HG02973 (cell line): ENCODE measurements at regions not wholly inside any gene's neighbourhood (a gene's known extent, or its start where the extent isn't known, plus 50 kb on each side); places are given as distances from the start of the nearest gene placed in this dataset.

ENCODE experiments used
- ATAC-seq: cut with Tn5 transposase; IDR thresholded peaks from one replicate; pipeline ENCODE4 v1.9.1; 2021; ENCODE audit warnings: moderate library complexity; ENCODE audit not compliant: unreplicated experiment

GRCh38 chr4:160872491-160872890 is 1291.3 kb downstream of the FSTL5 start:
- no peak for ATAC-seq

- ATAC-seq, result no peak
Observed at GRCh38 chr4:160877087-160877790, 1286.6 kb downstream of the FSTL5 start.

- no peak for ATAC-seq
Observed at GRCh38 chr4:160880180-160880579, 1283.6 kb downstream of the FSTL5 start.

- ATAC-seq, result no peak
Observed at GRCh38 chr4:160887668-160888067, 1276.1 kb downstream of the FSTL5 start.

GRCh38 chr4:160894128-160894527 is 1269.7 kb downstream of the FSTL5 start:
- no peak for ATAC-seq

GRCh38 chr4:160894809-160895208 is 1269.0 kb downstream of the FSTL5 start:
- no peak for ATAC-seq

- ATAC-seq, result no peak
Observed at GRCh38 chr4:160927311-160927710, 1236.5 kb downstream of the FSTL5 start.

GRCh38 chr4:160928482-160928881 is 1235.3 kb downstream of the FSTL5 start:
- ATAC-seq, result no peak

GRCh38 chr4:160947653-160948052 is 1216.1 kb downstream of the FSTL5 start:
- ATAC-seq, result no peak

GRCh38 chr4:160956875-160957274 is 1206.9 kb downstream of the FSTL5 start:
- ATAC-seq, result no peak

GRCh38 chr4:160969925-160970324 is 1193.9 kb downstream of the FSTL5 start:
- ATAC-seq, result no peak

- no peak for ATAC-seq
Observed at GRCh38 chr4:160980091-160980490, 1183.7 kb downstream of the FSTL5 start.

- no peak for ATAC-seq
Observed at GRCh38 chr4:160981083-160981482, 1182.7 kb downstream of the FSTL5 start.

GRCh38 chr4:160983035-160983434 is 1180.8 kb downstream of the FSTL5 start:
- no peak for ATAC-seq

- ATAC-seq, result no peak
Observed at GRCh38 chr4:161002386-161002785, 1161.4 kb downstream of the FSTL5 start.

GRCh38 chr4:161003418-161004057 is 1160.3 kb downstream of the FSTL5 start:
- ATAC-seq, result no peak

- ATAC-seq, result no peak
Observed at GRCh38 chr4:161005746-161006145, 1158.1 kb downstream of the FSTL5 start.

GRCh38 chr4:161008527-161008926 is 1155.3 kb downstream of the FSTL5 start:
- no peak for ATAC-seq

- no peak for ATAC-seq
Observed at GRCh38 chr4:161010227-161010626, 1153.6 kb downstream of the FSTL5 start.
